H54 (cell line): ENCODE measurements at regions not wholly inside any gene's neighbourhood (a gene's known extent, or its start where the extent isn't known, plus 50 kb on each side); places are given as distances from the start of the nearest gene placed in this dataset.

Experiments
- DNase-seq: peaks from one replicate; pipeline ENCODE4 v3.0.0; 2011; ENCODE audit warnings: low spot score, mixed read lengths; ENCODE audit not compliant: insufficient read length
- FAIRE-seq: peaks from 3 replicates; lab custom pipeline; 2011; peaks lifted over from hg19 to GRCh38; lab: Jason Lieb, UNC
- POLR2A ChIP-seq: IDR thresholded peaks from 2 replicates; pipeline ENCODE4 v1.6.1; 2011; ENCODE audit warnings: low read depth, mild to moderate bottlenecking, low read length

DNA sequence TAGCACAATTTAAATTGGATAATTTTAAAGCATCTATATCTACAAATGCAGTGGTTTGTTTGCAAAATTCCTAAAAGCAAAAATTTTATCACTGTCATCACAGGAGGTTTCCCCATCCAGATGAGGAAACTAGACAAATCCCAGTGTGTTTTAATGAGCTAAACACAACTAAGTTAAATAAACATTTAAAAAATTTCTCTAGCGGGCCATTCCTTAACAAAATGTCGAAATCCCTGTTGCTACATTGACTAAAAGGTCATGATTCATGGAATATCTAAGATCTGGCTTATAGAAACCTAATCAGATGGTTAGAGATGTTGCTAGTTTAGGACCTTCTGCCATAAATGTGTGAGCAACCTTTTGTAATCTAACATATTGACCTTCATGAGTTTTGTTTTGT lies 107.3 kb upstream of the BDNF start:
- FAIRE-seq (no peak), DNase-seq (no peak)
- no peak for TF ChIP-seq POLR2A

GRCh38 chr11:27806122-27806521 lies 105.9 kb upstream of the BDNF start:
- FAIRE-seq: no peak
- DNase-seq: no peak
- TF ChIP-seq POLR2A: no peak

GRCh38 chr11:27795955-27796861 lies 96.0 kb upstream of the BDNF start:
- no peak for FAIRE-seq
- DNase-seq: no peak
- no peak for TF ChIP-seq POLR2A

- FAIRE-seq (no peak), DNase-seq (no peak)
- TF ChIP-seq POLR2A: no peak
These were observed 86.6 kb upstream of the BDNF start for GRCh38 chr11:27786864-27787263.

DNA sequence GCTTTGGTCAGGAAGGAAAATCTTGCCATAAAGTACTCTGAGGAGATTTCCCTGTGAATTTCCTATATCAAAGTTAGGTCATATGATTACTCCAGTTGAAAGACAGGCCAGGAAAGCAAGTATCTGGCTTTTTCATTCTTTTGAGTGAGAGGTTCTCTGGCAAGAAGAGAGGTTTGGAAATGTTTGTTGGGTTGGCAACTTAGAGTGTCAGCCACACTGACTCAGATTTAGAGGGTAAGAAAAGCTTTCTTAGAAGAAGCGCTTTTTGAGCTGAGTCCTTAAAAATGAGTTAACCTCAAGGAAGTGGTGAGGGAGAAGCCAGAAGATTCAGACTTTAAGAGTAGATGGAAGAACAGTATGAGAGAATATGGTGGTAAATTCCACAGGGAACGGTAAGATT lies 86.1 kb upstream of the BDNF start:
- DNase-seq: no peak
- FAIRE-seq: no peak
- TF ChIP-seq POLR2A: no peak

GRCh38 chr11:27783701-27784355 lies 83.6 kb upstream of the BDNF start:
- DNase-seq: no peak
- FAIRE-seq: no peak
- TF ChIP-seq POLR2A: no peak

- no peak for DNase-seq
- FAIRE-seq: no peak
- no peak for TF ChIP-seq POLR2A
These were observed 76.8 kb upstream of the BDNF start for GRCh38 chr11:27777033-27777432.

DNA sequence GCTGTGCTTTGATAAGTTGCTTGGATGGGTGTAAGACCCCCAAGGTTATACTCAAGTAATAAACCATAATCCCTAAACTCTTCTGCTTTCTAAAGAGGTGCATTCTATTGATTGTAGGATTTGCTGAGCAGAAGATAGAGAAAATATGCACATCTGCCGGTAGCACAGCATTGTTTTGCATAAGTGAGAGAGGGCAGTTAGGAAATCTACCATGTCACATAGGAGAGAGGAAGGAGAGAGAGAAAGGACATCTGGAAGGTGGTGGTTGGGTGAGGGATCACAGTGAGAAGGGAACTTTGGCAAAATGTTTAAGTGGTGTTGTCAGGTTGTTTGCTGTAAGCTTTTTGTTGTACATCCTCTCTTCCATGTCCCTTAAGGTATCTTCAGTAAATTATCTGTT lies 73.6 kb upstream of the BDNF start:
- FAIRE-seq (no peak), DNase-seq (no peak)
- no peak for TF ChIP-seq POLR2A

DNA sequence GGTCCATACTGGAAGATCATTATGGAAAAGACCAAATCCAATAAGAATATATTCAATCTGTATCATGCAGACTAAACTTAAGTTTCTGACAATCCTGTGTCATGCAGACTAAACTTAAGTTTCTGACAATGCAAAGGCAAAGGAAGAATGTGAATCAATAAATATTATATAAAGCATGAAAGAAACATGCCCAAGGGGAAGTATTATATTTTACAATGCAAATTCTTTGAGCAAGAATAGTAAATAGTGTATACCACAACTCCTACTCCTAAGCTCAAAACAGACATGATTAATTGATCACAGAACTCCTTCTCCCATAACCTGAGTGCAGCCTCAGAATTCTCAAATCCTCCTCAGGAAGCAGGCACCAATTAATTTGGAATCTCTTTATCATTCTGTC lies 71.3 kb upstream of the BDNF start:
- FAIRE-seq (no peak), DNase-seq (no peak)
- no peak for TF ChIP-seq POLR2A

GRCh38 chr11:27770576-27770975 lies 70.3 kb upstream of the BDNF start:
- FAIRE-seq (peak; percentile 83), DNase-seq (peak; percentile 15)
- no peak for TF ChIP-seq POLR2A

DNA sequence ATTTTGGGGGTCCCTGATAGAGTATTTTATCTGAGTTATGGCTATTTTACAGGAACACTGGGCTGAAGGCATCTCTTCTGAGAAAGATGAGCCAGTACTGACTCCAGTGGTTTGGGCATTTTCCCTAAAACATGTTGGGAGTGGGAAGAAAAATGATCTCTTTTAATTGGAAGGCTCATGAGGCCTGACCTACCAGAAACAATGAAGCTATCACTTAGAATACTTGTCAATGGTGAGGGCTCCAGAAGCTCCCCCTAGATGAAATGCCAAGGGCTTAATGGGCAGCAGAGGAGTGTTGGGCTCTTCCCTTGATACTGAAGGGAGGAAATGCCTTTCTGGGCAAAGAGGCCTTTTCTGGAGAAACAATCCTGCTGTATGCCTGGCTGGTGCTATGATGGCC lies 63.5 kb upstream of the BDNF start:
- TF ChIP-seq POLR2A: no peak
- FAIRE-seq (no peak), DNase-seq (no peak)

DNA sequence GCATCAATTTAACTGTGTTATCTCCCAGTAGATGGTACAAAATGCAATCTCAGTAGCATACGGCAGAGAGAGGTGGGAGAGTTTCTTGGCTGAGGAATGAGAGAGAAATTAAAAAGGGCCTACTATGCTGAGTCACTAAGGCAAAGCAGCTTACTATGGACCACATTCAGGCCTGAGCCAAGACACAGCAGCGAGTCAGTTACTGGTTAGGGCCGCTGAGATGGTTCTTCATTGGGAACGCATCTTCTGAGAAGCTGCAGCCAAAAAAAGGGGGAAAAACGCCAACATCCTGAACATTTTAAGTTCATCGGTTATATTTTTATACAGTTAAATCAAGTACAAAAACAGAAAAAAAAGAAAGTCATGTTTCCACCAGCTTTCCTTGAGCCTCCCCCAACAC lies 61.1 kb upstream of the BDNF start:
- DNase-seq (no peak), FAIRE-seq (no peak)
- no peak for TF ChIP-seq POLR2A

DNA sequence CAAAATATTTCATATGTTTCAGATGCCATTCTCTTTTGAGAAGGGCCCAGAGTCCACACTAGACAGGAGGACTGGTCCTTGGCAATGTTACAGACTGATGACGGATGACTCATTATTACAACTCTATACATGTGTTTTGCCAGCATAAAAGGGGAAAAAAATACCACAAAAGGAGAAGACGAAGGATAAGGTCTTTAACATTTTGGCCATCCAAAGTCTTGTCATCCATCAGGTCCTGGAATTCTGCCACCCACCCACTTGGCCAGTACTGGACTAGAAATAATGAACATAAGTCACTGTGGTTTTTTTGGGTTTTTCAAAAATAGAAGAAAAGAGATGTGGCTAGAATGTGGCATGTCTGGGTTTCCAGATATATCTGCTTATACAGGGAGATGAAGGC lies 57.7 kb upstream of the BDNF start:
- FAIRE-seq: peak; percentile 67
- no peak for TF ChIP-seq POLR2A
- DNase-seq: no peak
